K562 (cell line): ENCODE measurements at regions not wholly inside any gene's neighbourhood (a gene's known extent, or its start where the extent isn't known, plus 50 kb on each side); places are given as distances from the start of the nearest gene placed in this dataset.

ENCODE experiments used
- ATAC-seq: fragments of 200-7000 bp; cut with Tn5 transposase; 3 replicates; pipeline ENCODE4 v1.9.1; 2020; ENCODE audit warnings: moderate library complexity
- BruUV-seq: library from RNA; stranded (reverse); fragments of 400-500 nt; replicated peaks from 2 replicates; lab custom pipeline; 2021; lab: Mats Ljungman, UMichigan
- CTCF ChIA-PET: fragments of 300-600 bp; formaldehyde crosslinking; extraction: SDS; loops from one replicate; lab custom pipeline; 2021; ENCODE audit warnings: low intra/inter-chr PET ratio; lab: Yijun Ruan, JAX
- POLR2A ChIA-PET: fragments of 300-600, 350-650 bp; sonication (Branson Sonifier 250); formaldehyde crosslinking; extraction: SDS; loops from one replicate; lab custom pipeline; 2021; ENCODE audit warnings: antibody characterized with exemption, inconsistent platforms; lab: Yijun Ruan, JAX
- DNase-seq, 4 experiments: peaks; one replicate each; pipeline versions ENCODE4 v3.0.0 to v3.0.0-alpha.2; 2011 to 2018; ENCODE audit warnings: low spot score in 3 of 4, mixed read lengths in 3 of 4; ENCODE audit errors: extremely low read depth in 1 of 4
- FAIRE-seq: peaks from 2 replicates; lab custom pipeline; 2011; peaks lifted over from hg19 to GRCh38; lab: Jason Lieb, UNC
- H2AFZ ChIP-seq: 2 replicates; pipeline ENCODE4 v1.6.0; 2011; ENCODE audit warnings: low read depth, low read length, control low read depth, inconsistent platforms
- H3K27ac ChIP-seq: fragments of 200-600 bp; 3 replicates; pipeline ENCODE4 v1.8.0; 2011; ENCODE audit warnings: low read depth, mild to moderate bottlenecking, control low read depth, inconsistent platforms, low read length, moderate library complexity, mixed read lengths; ENCODE audit errors: extremely low read depth
- H3K27me3 ChIP-seq, 2 experiments: fragments of 300-600 bp in 1 of 2; 2 replicates in 1 of 2; 3 replicates in 1 of 2; pipeline versions ENCODE4 v1.6.0 to v1.8.0; 2011; ENCODE audit warnings: inconsistent platforms in 2 of 2, low read length in 2 of 2, mild to moderate bottlenecking in 1 of 2, mixed read lengths in 1 of 2, moderate library complexity in 1 of 2; ENCODE audit not compliant: control insufficient read depth in 2 of 2, insufficient read depth in 2 of 2
- H3K36me3 ChIP-seq: fragments of 300-600 bp; 3 replicates; pipeline ENCODE4 v1.8.0; 2011; ENCODE audit warnings: mild to moderate bottlenecking, low read length, inconsistent platforms; ENCODE audit not compliant: control insufficient read depth, insufficient read depth
- H3K4me1 ChIP-seq, 2 experiments: fragments of 200-600 bp in 1 of 2; replicated peaks in 1 of 2; 2 replicates in 1 of 2; 3 replicates in 1 of 2; pipeline versions ENCODE4 v1.5.1 to v1.8.0; 2011; ENCODE audit warnings: inconsistent platforms in 2 of 2, low read length in 2 of 2, mild to moderate bottlenecking in 1 of 2, mixed read lengths in 1 of 2, moderate library complexity in 1 of 2; ENCODE audit not compliant: control insufficient read depth in 2 of 2, insufficient read depth in 2 of 2
- H3K4me2 ChIP-seq: 2 replicates; pipeline ENCODE4 v1.6.1; 2011; ENCODE audit warnings: low read length, control low read depth, inconsistent platforms, mixed read lengths; ENCODE audit not compliant: insufficient read depth
- H3K4me3 ChIP-seq: fragments of 200-600 bp; sonication (generic), shearing (Covaris generic); 2 replicates; pipeline ENCODE4 v1.5.1; 2016; ENCODE audit warnings: control low read depth, inconsistent platforms
- H3K79me2 ChIP-seq: fragments of 200-600 bp; 3 replicates; pipeline ENCODE4 v1.8.0; 2011; ENCODE audit warnings: low read length, inconsistent platforms; ENCODE audit not compliant: control insufficient read depth, insufficient read depth
- H3K9ac ChIP-seq, 2 experiments: 2 replicates each; pipeline versions ENCODE4 v1.6.0 to v1.6.1; 2011; ENCODE audit warnings: low read depth in 2 of 2, low read length in 2 of 2, control low read depth in 1 of 2, inconsistent platforms in 1 of 2, mild to moderate bottlenecking in 1 of 2, mixed read lengths in 1 of 2; ENCODE audit not compliant: insufficient read depth in 1 of 2
- H3K9me1 ChIP-seq: one replicate; pipeline ENCODE4 v1.6.0; 2011; ENCODE audit warnings: inconsistent platforms, mild to moderate bottlenecking, low read length, moderate library complexity; ENCODE audit not compliant: control insufficient read depth, insufficient read depth
- H3K9me3 ChIP-seq: replicated peaks from 2 replicates; pipeline ENCODE4 v1.5.1; 2011; ENCODE audit warnings: low read depth, low read length, inconsistent platforms; ENCODE audit not compliant: control insufficient read depth, insufficient read depth
- H4K20me1 ChIP-seq: replicated peaks from 2 replicates; pipeline ENCODE4 v1.6.1; 2011; ENCODE audit warnings: low read length, inconsistent platforms, mixed read lengths; ENCODE audit not compliant: control insufficient read depth, insufficient read depth
- BRD9 ChIP-seq: fragments of 450-650 bp; IDR thresholded peaks from 2 replicates; pipeline ENCODE4 v1.6.1; 2018; ENCODE audit warnings: low read depth; ENCODE audit not compliant: partially characterized antibody
- CEBPZ ChIP-seq: fragments of 150-350 bp; IDR thresholded peaks from 2 replicates; pipeline ENCODE4 v1.6.1; 2014; ENCODE audit warnings: low read depth, mild to moderate bottlenecking, low read length, borderline replicate concordance
- CREM ChIP-seq: IDR thresholded peaks from 2 replicates; pipeline ENCODE4 v1.6.1; 2014; ENCODE audit warnings: antibody characterized with exemption, low read depth
- DMBX1 ChIP-seq: fragments of 250-450 bp; sonication (Bioruptor Pico); IDR thresholded peaks from 2 replicates; pipeline ENCODE4 v1.8.0; 2022; ENCODE audit warnings: inconsistent platforms, mild to moderate bottlenecking, moderate library complexity, borderline replicate concordance
- EZH2 ChIP-seq: IDR thresholded peaks from 2 replicates; pipeline ENCODE4 v1.6.1; 2012; ENCODE audit warnings: low read depth, mild to moderate bottlenecking, inconsistent platforms, low read length, borderline replicate concordance
- KDM4B ChIP-seq, 2 experiments: fragments of 450-650 bp in 1 of 2; sonication (generic) in 1 of 2; IDR thresholded peaks; 2 replicates each; pipeline ENCODE4 v1.6.1; 2016 to 2017; ENCODE audit warnings: borderline replicate concordance in 2 of 2, antibody characterized with exemption in 1 of 2, low read depth in 1 of 2, mild to moderate bottlenecking in 1 of 2
- POLR2A ChIP-seq: fragments of 450-650 bp; conservative IDR thresholded peaks from 2 replicates; pipeline ENCODE4 v1.6.1; 2016
- POLR2AphosphoS5 ChIP-seq: IDR thresholded peaks from 2 replicates; pipeline ENCODE4 v1.6.1; 2011; ENCODE audit warnings: mild to moderate bottlenecking, low read depth, low read length, moderate library complexity; ENCODE audit not compliant: control insufficient read depth, insufficient read depth
- POLR2G ChIP-seq: fragments of 200-400 bp; formaldehyde crosslinking; IDR thresholded peaks from 2 replicates; pipeline ENCODE4 v1.6.1; 2017; ENCODE audit warnings: low read depth, mild to moderate bottlenecking, antibody characterized with exemption, low read length, moderate library complexity
- SREBF1 ChIP-seq: fragments of 150-350 bp; IDR thresholded peaks from 2 replicates; pipeline ENCODE4 v1.6.1; 2014; ENCODE audit warnings: antibody characterized with exemption, low read depth, low read length, borderline replicate concordance
- TRIM24 ChIP-seq, 2 experiments: fragments of 450-650 bp; IDR thresholded peaks; 2 replicates each; pipeline ENCODE4 v1.6.1; 2016
- ZNF384 ChIP-seq: IDR thresholded peaks from 2 replicates; pipeline ENCODE4 v1.6.1; 2012; ENCODE audit warnings: low read depth, low read length, improper control_type of control experiment
- ZNF408 ChIP-seq: fragments of 250-450 bp; sonication (Bioruptor Pico); IDR thresholded peaks from 2 replicates; pipeline ENCODE4 v1.4.0; 2020; ENCODE audit warnings: low read depth, mild to moderate bottlenecking, moderate library complexity
- ZNF699 ChIP-seq: fragments of 250-450 bp; sonication (Bioruptor Pico); IDR thresholded peaks from 2 replicates; pipeline ENCODE4 v1.8.0; 2021; ENCODE audit warnings: mild to moderate bottlenecking, moderate library complexity; ENCODE audit not compliant: insufficient replicate concordance
- in situ Hi-C: fragments of 300-500 bp; cut with MboI; formaldehyde crosslinking; loops from 4 replicates; pipeline ENCODE4 v1.15.0; 2018; ENCODE audit warnings: inconsistent platforms, mixed read lengths
- intact Hi-C: fragments of 100-400 bp; cut with micrococcal nuclease; formaldehyde crosslinking; loops from 2 replicates; pipeline ENCODE4 v1.14.2; 2022
- TF ChIP-seq, protein P1 (sequence below): fragments of 450-650 bp; IDR thresholded peaks from 2 replicates; pipeline ENCODE4 v1.7.1; 2018; ENCODE audit warnings: mild to moderate bottlenecking, low read depth; ENCODE audit not compliant: partially characterized antibody
- TF ChIP-seq, protein P2 (sequence below): sonication (generic); formaldehyde crosslinking; IDR thresholded peaks from 2 replicates; pipeline ENCODE4 v1.8.1; 2022; ENCODE audit warnings: missing genetic modification reagents

DNA sequence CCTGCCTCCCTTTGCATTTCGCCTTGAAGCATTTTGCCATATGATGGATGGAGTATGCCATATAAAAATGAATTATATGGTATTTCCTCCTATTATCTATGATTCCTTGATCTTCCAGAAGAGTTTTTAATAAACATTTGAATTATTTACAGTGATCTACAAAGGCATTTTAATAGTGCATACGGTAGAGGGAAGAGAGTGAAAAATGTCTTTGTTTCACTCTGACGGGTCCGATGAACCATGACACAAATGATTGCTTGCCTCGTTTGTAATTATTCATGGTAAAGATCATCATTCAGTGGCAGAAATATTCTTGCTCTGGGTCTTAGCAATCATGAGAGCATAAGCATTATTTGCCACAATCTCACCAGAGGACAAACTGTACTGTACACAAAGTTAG, 1010.9 kb downstream of the NTRK3 start (continued):
- TF ChIP-seq SREBF1 (no peak), POLR2A (no peak), CEBPZ (no peak)

DNA sequence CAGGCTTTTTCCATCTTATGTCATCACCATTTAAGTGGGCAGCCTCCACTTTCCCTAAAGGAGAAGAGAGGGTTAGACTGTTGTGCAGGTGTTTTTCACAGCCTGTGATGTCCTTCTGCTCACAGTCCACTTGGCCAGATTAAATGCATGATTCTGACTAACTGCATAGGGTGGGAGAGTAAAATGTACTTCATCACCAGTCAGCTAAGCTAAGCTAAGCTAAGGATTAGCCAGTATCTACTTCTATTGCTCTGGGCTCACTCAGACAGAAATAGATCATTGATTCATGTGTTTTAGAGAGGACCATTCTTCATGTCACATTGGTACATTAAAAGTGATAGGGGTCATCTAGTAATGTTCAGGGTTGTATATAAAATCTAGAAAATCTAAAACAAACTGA, 1013.1 kb downstream of the NTRK3 start:
- H3K9ac ChIP-seq, result no peak overlapping the region
- ATAC-seq, result no peak
- no peak overlapping the region for H3K4me2 ChIP-seq
- peaks cover 2% of the 10 kb centered on the region; the same call in 1 of the 2 replicates for H3K9me3 ChIP-seq
- no peak overlapping the region for H2AFZ ChIP-seq
- H4K20me1 ChIP-seq, result no peaks in the 10 kb centered on the region
- no peak for FAIRE-seq
- in situ Hi-C loops (no loop called here), intact Hi-C loops (no loop called here)
- DNase-seq, result no peak
- H3K36me3 ChIP-seq, result no peaks in the 10 kb centered on the region
- CTCF ChIA-PET, result no interaction called here
- H3K79me2 ChIP-seq, result no peaks in the 10 kb centered on the region
- no peaks in the 10 kb centered on the region for H3K9me1 ChIP-seq
- H3K27ac ChIP-seq, result no peak overlapping the region
- no peaks in the 10 kb centered on the region for H3K27me3 ChIP-seq
- H3K4me1 ChIP-seq, result no peaks in the 10 kb centered on the region
- POLR2A ChIA-PET, result no interaction called here
- no peak overlapping the region for H3K4me3 ChIP-seq
- BruUV-seq, result no TSS peak
- TF ChIP-seq EZH2, result no peak
- no peak for TF ChIP-seq DMBX1 (CRISPR knock-in tag)
- TF ChIP-seq ZNF384, result no peak
- TF ChIP-seq POLR2G, result no peak
- TF ChIP-seq BRD9, result no peak
- TF ChIP-seq CREM, result no peak
- TF ChIP-seq, protein P1, sequence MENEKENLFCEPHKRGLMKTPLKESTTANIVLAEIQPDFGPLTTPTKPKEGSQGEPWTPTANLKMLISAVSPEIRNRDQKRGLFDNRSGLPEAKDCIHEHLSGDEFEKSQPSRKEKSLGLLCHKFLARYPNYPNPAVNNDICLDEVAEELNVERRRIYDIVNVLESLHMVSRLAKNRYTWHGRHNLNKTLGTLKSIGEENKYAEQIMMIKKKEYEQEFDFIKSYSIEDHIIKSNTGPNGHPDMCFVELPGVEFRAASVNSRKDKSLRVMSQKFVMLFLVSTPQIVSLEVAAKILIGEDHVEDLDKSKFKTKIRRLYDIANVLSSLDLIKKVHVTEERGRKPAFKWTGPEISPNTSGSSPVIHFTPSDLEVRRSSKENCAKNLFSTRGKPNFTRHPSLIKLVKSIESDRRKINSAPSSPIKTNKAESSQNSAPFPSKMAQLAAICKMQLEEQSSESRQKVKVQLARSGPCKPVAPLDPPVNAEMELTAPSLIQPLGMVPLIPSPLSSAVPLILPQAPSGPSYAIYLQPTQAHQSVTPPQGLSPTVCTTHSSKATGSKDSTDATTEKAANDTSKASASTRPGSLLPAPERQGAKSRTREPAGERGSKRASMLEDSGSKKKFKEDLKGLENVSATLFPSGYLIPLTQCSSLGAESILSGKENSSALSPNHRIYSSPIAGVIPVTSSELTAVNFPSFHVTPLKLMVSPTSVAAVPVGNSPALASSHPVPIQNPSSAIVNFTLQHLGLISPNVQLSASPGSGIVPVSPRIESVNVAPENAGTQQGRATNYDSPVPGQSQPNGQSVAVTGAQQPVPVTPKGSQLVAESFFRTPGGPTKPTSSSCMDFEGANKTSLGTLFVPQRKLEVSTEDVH, result no peak
- TF ChIP-seq, protein P2, sequence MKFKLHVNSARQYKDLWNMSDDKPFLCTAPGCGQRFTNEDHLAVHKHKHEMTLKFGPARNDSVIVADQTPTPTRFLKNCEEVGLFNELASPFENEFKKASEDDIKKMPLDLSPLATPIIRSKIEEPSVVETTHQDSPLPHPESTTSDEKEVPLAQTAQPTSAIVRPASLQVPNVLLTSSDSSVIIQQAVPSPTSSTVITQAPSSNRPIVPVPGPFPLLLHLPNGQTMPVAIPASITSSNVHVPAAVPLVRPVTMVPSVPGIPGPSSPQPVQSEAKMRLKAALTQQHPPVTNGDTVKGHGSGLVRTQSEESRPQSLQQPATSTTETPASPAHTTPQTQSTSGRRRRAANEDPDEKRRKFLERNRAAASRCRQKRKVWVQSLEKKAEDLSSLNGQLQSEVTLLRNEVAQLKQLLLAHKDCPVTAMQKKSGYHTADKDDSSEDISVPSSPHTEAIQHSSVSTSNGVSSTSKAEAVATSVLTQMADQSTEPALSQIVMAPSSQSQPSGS (CRISPR knock-in tag), result no peak
- TF ChIP-seq ZNF408, result no peak
- TF ChIP-seq KDM4B (IDR thresholded peaks at IDR 0.05; ENCODE audit: borderline replicate concordance in 2 of 2, low read depth in 1 of 2), result no peak
- TF ChIP-seq TRIM24 (IDR thresholded peaks at IDR 0.05), result no peak
- TF ChIP-seq ZNF699, result no peak
- TF ChIP-seq POLR2AphosphoS5, result no peak
